ENCODE measurements at regions not wholly inside any gene's neighbourhood (a gene's known extent, or its start where the extent isn't known, plus 50 kb on each side); places are given as distances from the start of the nearest gene placed in this dataset.

DNA sequence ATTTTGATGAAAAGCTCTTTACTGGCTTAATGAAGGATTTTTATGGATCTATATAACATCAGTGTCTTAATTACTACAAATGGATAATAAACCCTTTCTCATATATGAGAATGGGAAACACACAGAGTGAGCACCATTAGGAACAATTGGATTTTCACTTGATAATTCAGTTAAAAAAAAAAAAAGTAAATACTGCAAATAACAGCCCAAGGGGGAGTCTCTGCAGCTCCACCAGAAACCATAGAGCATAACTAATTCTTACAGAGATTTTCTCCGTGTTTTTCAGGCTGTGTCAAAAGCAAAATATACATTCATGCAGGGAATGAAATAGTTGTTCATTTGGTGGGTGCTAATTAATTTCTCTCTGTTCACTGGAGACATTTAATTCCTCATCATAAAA lies 125.3 kb downstream of the EBLN2 start:
- TF ChIP-seq, protein P1, sequence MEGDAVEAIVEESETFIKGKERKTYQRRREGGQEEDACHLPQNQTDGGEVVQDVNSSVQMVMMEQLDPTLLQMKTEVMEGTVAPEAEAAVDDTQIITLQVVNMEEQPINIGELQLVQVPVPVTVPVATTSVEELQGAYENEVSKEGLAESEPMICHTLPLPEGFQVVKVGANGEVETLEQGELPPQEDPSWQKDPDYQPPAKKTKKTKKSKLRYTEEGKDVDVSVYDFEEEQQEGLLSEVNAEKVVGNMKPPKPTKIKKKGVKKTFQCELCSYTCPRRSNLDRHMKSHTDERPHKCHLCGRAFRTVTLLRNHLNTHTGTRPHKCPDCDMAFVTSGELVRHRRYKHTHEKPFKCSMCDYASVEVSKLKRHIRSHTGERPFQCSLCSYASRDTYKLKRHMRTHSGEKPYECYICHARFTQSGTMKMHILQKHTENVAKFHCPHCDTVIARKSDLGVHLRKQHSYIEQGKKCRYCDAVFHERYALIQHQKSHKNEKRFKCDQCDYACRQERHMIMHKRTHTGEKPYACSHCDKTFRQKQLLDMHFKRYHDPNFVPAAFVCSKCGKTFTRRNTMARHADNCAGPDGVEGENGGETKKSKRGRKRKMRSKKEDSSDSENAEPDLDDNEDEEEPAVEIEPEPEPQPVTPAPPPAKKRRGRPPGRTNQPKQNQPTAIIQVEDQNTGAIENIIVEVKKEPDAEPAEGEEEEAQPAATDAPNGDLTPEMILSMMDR (IDR thresholded peaks at IDR 0.05), result no peak
- no peak for TF ChIP-seq EZH2 (IDR thresholded peaks at IDR 0.05)

Data from neural progenitor cell (in vitro differentiated cells).